GM21737 (cell line): ENCODE measurements at regions not wholly inside any gene's neighbourhood (a gene's known extent, or its start where the extent isn't known, plus 50 kb on each side); places are given as distances from the start of the nearest gene placed in this dataset.
"Not testable (repeated sequence)": the region's sequence is repeated elsewhere in the genome, so short reads cannot be mapped to it uniquely, and the experiment has no call there.

Experiments used
- ATAC-seq: cut with Tn5 transposase; IDR thresholded peaks from one replicate; pipeline ENCODE4 v1.9.1; 2021; ENCODE audit warnings: mild to moderate bottlenecking, moderate library complexity; ENCODE audit not compliant: unreplicated experiment

DNA sequence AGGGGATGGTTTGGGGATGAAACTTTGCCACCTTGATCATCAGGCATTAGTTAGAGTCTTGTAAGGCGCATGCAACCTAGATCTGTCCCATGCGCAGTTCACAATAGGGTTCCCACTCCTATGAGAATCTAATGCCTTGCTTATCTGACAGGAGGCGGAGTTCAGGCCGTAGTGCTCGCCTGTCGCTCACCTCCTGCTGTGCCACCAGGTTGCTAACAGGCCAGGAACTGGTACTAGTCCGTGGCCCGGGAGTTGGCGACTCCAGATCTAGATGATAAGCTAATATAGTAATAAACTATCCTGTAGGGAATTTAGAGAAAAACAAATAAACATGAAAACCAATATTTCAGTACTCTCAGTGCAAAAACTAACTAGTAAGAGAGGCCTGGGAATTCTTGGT lies 155.4 kb upstream of the ANO5 start:
- ATAC-seq = no peak

DNA sequence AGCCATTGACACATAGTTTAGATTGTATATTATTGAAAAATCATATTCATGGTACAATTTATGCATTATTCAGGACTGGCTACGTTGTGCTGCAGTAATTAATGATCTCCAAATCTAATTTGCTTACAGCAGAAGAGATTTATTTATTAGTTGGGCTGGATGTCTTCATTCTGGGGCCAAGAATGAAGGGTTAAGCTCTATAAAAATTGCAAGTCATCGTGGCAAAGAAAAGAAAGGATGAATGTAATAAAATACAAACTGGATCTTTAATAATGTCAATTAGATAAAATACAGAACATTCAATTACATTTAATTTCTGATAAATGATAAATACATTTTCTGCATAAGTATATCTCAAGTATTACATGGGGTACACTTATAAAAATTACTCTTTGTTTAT lies 151.8 kb upstream of the ANO5 start:
- ATAC-seq = no peak

- ATAC-seq = no peak
Measured at GRCh38 chr11:22042081-22042480, 150.8 kb upstream of the ANO5 start.

- no peak for ATAC-seq
Measured at GRCh38 chr11:22044126-22044525, 148.8 kb upstream of the ANO5 start.

DNA sequence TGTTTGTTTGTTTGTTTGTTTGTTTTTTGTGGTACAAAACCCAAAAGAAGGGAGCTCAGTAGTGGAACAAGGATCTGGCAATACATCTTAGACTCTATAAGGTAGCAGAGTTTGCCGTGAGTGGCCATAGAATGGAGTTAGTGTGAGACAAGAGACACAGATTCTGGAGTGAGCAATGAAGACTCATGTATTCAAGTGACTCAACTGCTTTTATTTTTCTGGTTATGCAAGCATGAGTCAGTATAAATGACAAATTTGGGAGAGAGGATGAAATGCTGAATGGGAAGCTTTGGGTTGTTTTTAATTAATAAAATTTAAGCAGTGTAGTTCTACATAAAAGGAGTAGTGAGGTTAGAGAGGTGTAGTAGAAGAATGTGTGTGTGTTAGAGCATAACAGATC lies 143.6 kb upstream of the ANO5 start:
- no peak for ATAC-seq

DNA sequence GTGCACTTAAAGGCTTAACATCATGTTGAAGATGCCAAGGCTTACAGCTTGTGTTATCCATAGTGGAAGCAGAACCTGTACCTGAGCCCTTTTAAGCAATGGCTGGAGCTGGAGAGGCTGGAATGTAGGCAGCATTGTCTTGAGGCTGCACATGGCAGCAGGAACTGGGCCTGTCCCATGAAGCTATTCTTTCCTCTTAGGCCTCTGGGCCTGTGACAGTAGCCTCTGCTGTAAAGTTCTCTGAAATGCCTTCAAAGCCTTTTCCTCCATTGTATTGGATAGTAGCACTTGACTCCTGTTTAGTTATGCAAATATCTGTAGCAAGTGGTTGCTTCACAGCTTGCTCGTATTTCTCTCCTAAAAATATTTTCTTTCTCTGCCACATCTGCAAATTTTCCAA lies 127.4 kb upstream of the ANO5 start:
- ATAC-seq = no peak

DNA sequence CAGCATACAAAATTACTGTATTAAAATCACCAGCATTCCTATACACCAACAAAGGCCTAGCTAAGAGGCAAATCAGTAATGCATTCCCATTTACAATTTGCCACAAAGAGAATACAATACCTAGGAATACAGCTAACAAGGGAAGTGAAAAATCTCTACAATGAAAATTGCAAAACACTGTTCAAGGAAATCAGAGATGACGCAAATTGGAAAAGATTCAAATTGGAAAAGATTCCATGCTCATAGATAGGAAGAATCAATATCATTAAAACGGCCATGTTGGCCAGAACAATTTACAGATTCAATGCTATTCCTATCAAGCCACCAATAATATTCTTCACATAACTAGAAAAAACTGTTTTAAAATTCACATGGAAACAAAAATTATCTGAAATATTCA lies 123.0 kb upstream of the ANO5 start:
- no peak for ATAC-seq

- no peak for ATAC-seq
Measured at GRCh38 chr11:22076271-22076930, 116.5 kb upstream of the ANO5 start.

GRCh38 chr11:22078063-22078462 lies 114.8 kb upstream of the ANO5 start:
- no peak for ATAC-seq

DNA sequence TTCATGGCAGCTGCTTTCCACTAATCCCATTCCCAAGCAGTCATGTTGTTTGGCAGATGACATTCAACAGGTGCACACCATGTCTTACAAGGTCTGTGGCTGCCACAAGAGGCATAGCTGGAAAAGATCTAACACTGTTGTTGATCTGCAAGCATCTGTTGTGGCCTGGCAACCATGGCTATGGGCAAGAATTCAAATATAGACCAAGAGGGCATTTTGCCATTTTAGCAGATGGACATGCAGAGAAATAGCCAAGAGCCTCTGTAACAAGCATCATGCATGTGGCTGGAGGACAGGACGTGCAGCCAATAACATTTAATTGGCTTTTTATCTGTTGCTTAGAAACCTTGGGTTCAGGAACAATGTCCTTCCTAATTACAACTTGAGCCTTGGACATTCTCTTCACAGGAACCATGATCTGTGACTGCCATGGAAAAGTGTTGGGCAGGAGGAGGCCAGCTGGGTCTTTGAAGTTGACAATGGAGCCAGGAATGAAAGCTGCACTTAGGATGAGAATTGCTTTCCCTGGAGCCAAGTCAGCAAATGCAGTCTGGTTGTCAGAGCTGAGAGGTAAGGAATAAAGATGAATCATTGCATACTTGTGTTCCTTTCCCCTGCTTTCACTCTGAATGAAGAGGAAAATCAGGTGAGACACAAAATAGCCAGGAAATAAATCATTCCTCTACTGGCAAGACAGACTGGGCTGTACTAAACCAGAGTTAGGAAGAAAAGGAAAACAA lies 113.6 kb upstream of the ANO5 start:
- ATAC-seq = no peak

- ATAC-seq = no peak
Measured at GRCh38 chr11:22082178-22082577, 110.7 kb upstream of the ANO5 start.

DNA sequence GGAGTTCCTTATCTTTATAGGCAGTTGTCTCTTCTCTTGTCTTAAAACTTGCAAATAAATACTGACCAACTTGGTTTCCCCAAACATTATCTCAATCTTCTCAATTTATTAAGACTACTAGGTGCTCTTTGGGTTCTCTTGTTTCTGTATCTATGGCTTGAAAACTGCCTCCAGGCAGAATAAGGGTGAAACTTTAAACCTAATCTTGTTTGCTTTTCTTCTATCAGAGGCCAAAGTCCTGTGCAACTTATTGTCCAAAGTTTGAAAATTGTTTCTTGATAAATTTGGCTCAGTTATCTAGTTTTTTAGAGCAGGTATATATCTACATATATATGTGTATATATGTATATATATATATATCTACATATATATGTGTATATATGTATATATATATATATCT lies 110.1 kb upstream of the ANO5 start:
- no peak for ATAC-seq

- no peak for ATAC-seq
Measured at GRCh38 chr11:22084056-22084455, 108.8 kb upstream of the ANO5 start.

DNA sequence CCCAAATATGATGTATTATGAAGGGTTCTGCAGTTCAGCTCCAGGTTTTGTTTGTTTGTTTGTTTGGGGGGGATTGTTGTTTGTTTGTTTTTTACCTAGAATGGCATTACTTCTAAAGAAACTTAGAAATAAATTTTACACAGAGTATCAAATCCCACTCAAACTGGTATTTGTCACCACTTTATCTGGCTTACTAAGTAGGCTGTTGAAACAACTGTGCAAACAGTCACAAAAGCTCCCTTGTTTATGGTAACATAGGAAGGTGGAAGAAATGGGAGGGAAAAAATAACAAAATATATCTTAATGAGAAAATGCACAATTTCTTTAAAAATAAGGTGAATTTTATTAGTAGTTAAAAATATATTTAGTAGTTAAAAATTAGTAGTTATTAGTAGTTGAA lies 108.3 kb upstream of the ANO5 start:
- ATAC-seq = no peak

- no peak for ATAC-seq
Measured at GRCh38 chr11:22089609-22090008, 103.3 kb upstream of the ANO5 start.

- ATAC-seq = no peak
Measured at GRCh38 chr11:22106566-22106965, 86.3 kb upstream of the ANO5 start.

DNA sequence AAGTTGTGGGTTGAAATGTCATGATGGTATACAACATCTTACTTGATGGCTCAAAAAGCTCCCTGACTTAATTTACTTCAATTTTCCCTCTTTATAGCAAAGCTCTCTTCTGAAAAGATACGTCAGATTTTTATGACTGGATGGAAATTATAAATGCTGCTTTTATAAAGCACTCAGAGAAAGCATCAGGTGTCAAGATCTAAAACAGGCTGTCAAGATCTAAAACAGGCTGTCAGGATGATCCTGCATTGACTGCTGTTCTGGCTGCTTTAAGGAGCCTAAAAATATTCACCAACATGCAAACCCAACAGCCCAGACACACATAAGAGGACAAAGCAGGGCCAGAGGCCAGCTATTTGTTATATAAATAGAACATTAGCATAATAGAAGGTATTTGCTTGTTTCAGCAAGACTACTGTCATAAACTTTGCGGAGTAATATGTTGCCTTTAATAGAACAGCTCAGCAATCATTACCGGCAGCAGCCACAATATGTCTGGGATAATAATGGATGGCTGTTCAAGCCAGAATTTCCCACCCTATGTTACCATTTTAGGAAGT lies 77.3 kb upstream of the ANO5 start:
- ATAC-seq = no peak

DNA sequence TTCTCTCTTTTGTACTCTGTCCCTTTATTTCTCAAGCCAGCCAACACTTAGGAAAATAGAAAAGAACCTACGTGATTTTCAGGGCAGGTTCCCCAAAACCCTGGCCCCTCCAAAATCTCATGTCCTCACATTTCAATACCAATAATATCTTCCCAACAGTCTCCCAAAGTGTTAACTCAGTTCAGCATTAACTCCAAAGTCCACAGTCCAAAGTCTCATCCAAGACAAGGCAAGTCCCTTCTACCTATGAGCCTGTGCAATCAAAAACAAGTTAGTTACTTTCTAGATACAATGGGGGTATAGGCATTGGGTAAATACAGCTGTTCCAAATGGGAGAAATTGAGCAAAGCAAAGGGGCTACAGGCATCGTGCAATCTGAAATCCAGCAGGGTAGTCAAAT lies 64.9 kb upstream of the ANO5 start:
- not testable (repeated sequence) for ATAC-seq

DNA sequence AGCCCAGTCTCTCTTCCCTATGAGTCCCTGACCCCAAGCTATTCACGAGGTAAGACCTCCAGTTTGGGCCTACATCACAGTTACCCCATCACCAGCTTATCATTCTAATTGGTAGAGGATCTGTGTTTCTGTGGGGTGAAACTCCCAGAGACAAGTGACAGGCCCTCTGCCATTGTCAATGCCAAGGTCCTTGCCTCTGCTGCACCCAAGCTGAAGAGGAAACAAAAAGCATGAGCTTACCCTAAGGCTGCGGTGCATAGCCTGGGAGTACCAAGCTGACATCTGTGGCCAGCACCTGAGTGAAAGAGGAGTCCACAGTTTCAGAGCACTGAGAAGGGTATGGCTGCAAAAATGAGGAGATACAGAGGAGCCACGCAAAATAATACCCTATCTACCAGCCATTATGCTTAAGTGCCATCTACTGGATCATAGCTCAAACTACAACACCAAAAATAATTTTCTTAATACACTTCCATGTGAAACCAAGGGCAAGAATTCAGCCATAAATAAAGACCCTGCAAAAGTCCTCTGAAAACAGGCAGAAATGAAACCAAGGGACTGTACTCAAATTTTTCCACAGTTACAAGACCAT lies 62.3 kb upstream of the ANO5 start:
- no peak for ATAC-seq

DNA sequence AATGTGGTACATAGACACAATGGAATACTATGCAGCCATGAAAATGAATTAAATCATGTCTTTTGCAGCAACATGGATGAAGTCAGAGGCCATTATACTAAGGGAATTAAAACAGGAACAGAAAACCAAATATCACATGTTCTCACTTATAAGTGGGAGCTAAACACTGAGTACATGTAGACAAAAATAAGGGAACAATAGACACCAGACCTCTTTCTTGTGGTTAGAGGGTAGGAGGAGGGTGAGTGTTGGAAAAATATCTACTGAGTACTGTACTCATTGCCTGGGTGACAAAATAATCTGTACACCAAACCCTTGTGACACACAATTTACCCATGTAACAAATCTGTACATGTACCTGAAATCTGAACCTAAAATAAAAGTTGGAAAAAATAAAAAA lies 59.1 kb upstream of the ANO5 start:
- no peak for ATAC-seq

GRCh38 chr11:22138264-22138663 lies 54.6 kb upstream of the ANO5 start:
- no peak for ATAC-seq
